DOHH2 (cell line): ENCODE measurements at regions not wholly inside any gene's neighbourhood (a gene's known extent, or its start where the extent isn't known, plus 50 kb on each side); places are given as distances from the start of the nearest gene placed in this dataset.

Experiments used
- H3F3A ChIP-seq: fragments of 200-600 bp; sonication (generic), shearing (Covaris generic); 2 replicates; pipeline ENCODE4 v1.6.0; 2016; ENCODE audit warnings: antibody characterized with exemption, mild to moderate bottlenecking; ENCODE audit not compliant: control insufficient read depth, insufficient read depth
- H3K27ac ChIP-seq: fragments of 200-600 bp; sonication (generic); 2 replicates; pipeline ENCODE4 v1.5.1; 2014; ENCODE audit warnings: low read depth, mild to moderate bottlenecking, low read length, moderate library complexity
- H3K27me3 ChIP-seq: fragments of 200-600 bp; sonication (generic); 2 replicates; pipeline ENCODE4 v1.6.1; 2014; ENCODE audit warnings: mild to moderate bottlenecking, low read length, mixed read lengths; ENCODE audit not compliant: control insufficient read depth
- H3K36me3 ChIP-seq: fragments of 200-600 bp; sonication (generic); 2 replicates; pipeline ENCODE4 v1.6.1; 2014; ENCODE audit warnings: mild to moderate bottlenecking, low read length, moderate library complexity, mixed read lengths; ENCODE audit not compliant: control insufficient read depth
- H3K4me1 ChIP-seq: fragments of 200-600 bp; sonication (generic); 2 replicates; pipeline ENCODE4 v1.6.1; 2014; ENCODE audit warnings: mild to moderate bottlenecking, low read length, mixed read lengths; ENCODE audit not compliant: control insufficient read depth
- H3K4me2 ChIP-seq: fragments of 200-600 bp; sonication (generic); 2 replicates; pipeline ENCODE4 v1.6.0; 2014; ENCODE audit warnings: mild to moderate bottlenecking, low read length, moderate library complexity
- H3K4me3 ChIP-seq: fragments of 200-600 bp; sonication (generic); 2 replicates; pipeline ENCODE4 v1.5.1; 2014; ENCODE audit warnings: mild to moderate bottlenecking, low read length, mixed read lengths
- H3K79me2 ChIP-seq: fragments of 200-600 bp; sonication (generic); 2 replicates; pipeline ENCODE4 v1.6.1; 2014; ENCODE audit warnings: mild to moderate bottlenecking, low read length, mixed read lengths; ENCODE audit not compliant: control insufficient read depth
- H3K9me2 ChIP-seq: fragments of 200-600 bp; sonication (generic); replicated peaks from 2 replicates; pipeline ENCODE4 v1.6.1; 2014; ENCODE audit warnings: mild to moderate bottlenecking, low read length, mixed read lengths; ENCODE audit not compliant: control insufficient read depth
- H3K9me3 ChIP-seq: fragments of 200-600 bp; sonication (generic); 2 replicates; pipeline ENCODE4 v1.6.1; 2014; ENCODE audit warnings: antibody characterized with exemption, low read length, mixed read lengths; ENCODE audit not compliant: control insufficient read depth, insufficient read depth
- H4K20me1 ChIP-seq: fragments of 200-600 bp; sonication (generic); 2 replicates; pipeline ENCODE4 v1.6.0; 2014; ENCODE audit warnings: low read depth, mild to moderate bottlenecking, antibody characterized with exemption, low read length, moderate library complexity; ENCODE audit not compliant: control insufficient read depth, insufficient read depth
- CTCF ChIP-seq: fragments of 200-600 bp; sonication (generic); IDR thresholded peaks from one replicate; pipeline ENCODE4 v1.5.1; 2014; ENCODE audit warnings: antibody characterized with exemption, mild to moderate bottlenecking, low read depth, low read length; ENCODE audit not compliant: poor library complexity, severe bottlenecking
- EZH2phosphoT487 ChIP-seq: fragments of 200-600 bp; sonication (generic); IDR thresholded peaks from 2 replicates; pipeline ENCODE4 v1.6.1; 2017; ENCODE audit warnings: borderline replicate concordance, mild to moderate bottlenecking, antibody characterized with exemption, low read length, moderate library complexity, mixed read lengths

- Histone ChIP-seq H3K4me3 (no peak overlapping the region), H3K9me3 (peaks cover 2% of the 10 kb centered on the region; the same call in 1 of the 2 replicates), H3K4me1 (no peaks in the 10 kb centered on the region), H3K36me3 (no peaks in the 10 kb centered on the region), H3K4me2 (no peak overlapping the region), H3K27ac (no peak overlapping the region), H3F3A (no peaks in the 10 kb centered on the region), H3K79me2 (no peaks in the 10 kb centered on the region), H3K27me3 (no peaks in the 10 kb centered on the region), H3K9me2 (no peaks in the 10 kb centered on the region), H4K20me1 (no peaks in the 10 kb centered on the region)
- TF ChIP-seq CTCF (no peak), EZH2phosphoT487 (no peak)
Observed at GRCh38 chr12:127560041-127560478, 706.9 kb upstream of the TMEM132C start.

GRCh38 chr12:127562816-127563215, 704.2 kb upstream of the TMEM132C start:
- no peaks in the 10 kb centered on the region for H3K4me1 ChIP-seq
- no peaks in the 10 kb centered on the region for H3K36me3 ChIP-seq
- H3K9me3 ChIP-seq = peaks cover 5% of the 10 kb centered on the region; the same call in 1 of the 2 replicates
- H3K9me2 ChIP-seq = no peaks in the 10 kb centered on the region
- TF ChIP-seq EZH2phosphoT487 (no peak), CTCF (no peak)
- no peaks in the 10 kb centered on the region for H3K27me3 ChIP-seq
- H3K4me2 ChIP-seq = no peak overlapping the region
- no peak overlapping the region for H3K4me3 ChIP-seq
- no peaks in the 10 kb centered on the region for H4K20me1 ChIP-seq
- H3F3A ChIP-seq = no peaks in the 10 kb centered on the region
- no peak overlapping the region for H3K27ac ChIP-seq
- no peaks in the 10 kb centered on the region for H3K79me2 ChIP-seq

- no peaks in the 10 kb centered on the region for H3K27me3 ChIP-seq
- H3K4me1 ChIP-seq = no peaks in the 10 kb centered on the region
- no peaks in the 10 kb centered on the region for H3F3A ChIP-seq
- H3K4me2 ChIP-seq = no peak overlapping the region
- no peak overlapping the region for H3K4me3 ChIP-seq
- TF ChIP-seq CTCF (no peak), EZH2phosphoT487 (no peak)
- no peaks in the 10 kb centered on the region for H4K20me1 ChIP-seq
- H3K27ac ChIP-seq = no peak overlapping the region
- H3K36me3 ChIP-seq = no peaks in the 10 kb centered on the region
- H3K9me3 ChIP-seq = peaks cover 5% of the 10 kb centered on the region; the same call in 1 of the 2 replicates
- H3K9me2 ChIP-seq = no peaks in the 10 kb centered on the region
- no peaks in the 10 kb centered on the region for H3K79me2 ChIP-seq
Observed at GRCh38 chr12:127565241-127565640, 701.7 kb upstream of the TMEM132C start.

- Histone ChIP-seq H3K9me2 (no peaks in the 10 kb centered on the region), H3K27me3 (no peaks in the 10 kb centered on the region), H3K4me2 (no peak overlapping the region), H3K36me3 (no peaks in the 10 kb centered on the region), H3K27ac (no peak overlapping the region), H3K4me3 (no peak overlapping the region), H3K9me3 (peaks cover 5% of the 10 kb centered on the region; the same call in 1 of the 2 replicates), H4K20me1 (no peaks in the 10 kb centered on the region), H3K4me1 (no peaks in the 10 kb centered on the region), H3F3A (no peaks in the 10 kb centered on the region), H3K79me2 (no peaks in the 10 kb centered on the region)
- TF ChIP-seq EZH2phosphoT487 = no peak
- TF ChIP-seq CTCF = no peak
Observed at GRCh38 chr12:127567531-127567930, 699.4 kb upstream of the TMEM132C start.
